Right atrium auricular region (tissue), 2 donors: ENCODE measurements at regions not wholly inside any gene's neighbourhood (a gene's known extent, or its start where the extent isn't known, plus 50 kb on each side); places are given as distances from the start of the nearest gene placed in this dataset.

Experiments used
- DNase-seq: peaks from one replicate; pipeline ENCODE4 v3.0.0-alpha.2; 2019; ENCODE audit warnings: low spot score
- H3K27ac ChIP-seq, 2 donors: fragments of 200-600 bp; sonication (generic); 1 replicate in 1 of 2; 2 replicates in 1 of 2; pipeline ENCODE4 v1.5.1; 2016 to 2019
- H3K27me3 ChIP-seq, 2 donors: fragments of 200-600 bp; sonication (generic); one replicate each; pipeline versions ENCODE4 v1.5.1 to v1.6.0; 2017 to 2019
- H3K36me3 ChIP-seq: fragments of 200-600 bp; sonication (generic); one replicate; pipeline ENCODE4 v1.5.1; 2016
- H3K4me1 ChIP-seq, 2 donors: fragments of 200-600 bp; sonication (generic); one replicate each; pipeline versions ENCODE4 v1.5.1 to v1.6.0; 2017 to 2019
- H3K4me3 ChIP-seq, 2 donors: fragments of 200-600 bp; sonication (generic); 1 replicate in 1 of 2; 2 replicates in 1 of 2; pipeline ENCODE4 v1.5.1; 2017 to 2019; ENCODE audit warnings: mild to moderate bottlenecking in 1 of 2, moderate library complexity in 1 of 2
- H3K9me3 ChIP-seq, 2 donors: fragments of 200-600 bp; sonication (generic); one replicate each; pipeline ENCODE4 v1.5.1; 2019
- CTCF ChIP-seq, 2 donors: fragments of 200-600 bp; sonication (generic); IDR thresholded peaks; one replicate each; pipeline ENCODE4 v1.5.1; 2019; ENCODE audit warnings: antibody characterized with exemption in 2 of 2

GRCh38 chr2:155157711-155158110 lies 459.2 kb downstream of the KCNJ3 start:
- DNase-seq, result no peak
- Histone ChIP-seq H3K4me1 (no peaks in the 10 kb centered on the region), H3K27me3 (no peaks in the 10 kb centered on the region), H3K9me3 (no peaks in the 10 kb centered on the region), H3K27ac (no peak overlapping the region), H3K36me3 (no peaks in the 10 kb centered on the region), H3K4me3 (no peak overlapping the region)
- no peak for TF ChIP-seq CTCF (IDR thresholded peaks at IDR 0.05)

GRCh38 chr2:155157065-155157464 lies 458.6 kb downstream of the KCNJ3 start:
- no peaks in the 10 kb centered on the region for H3K9me3 ChIP-seq

GRCh38 chr2:155151945-155152344 lies 453.4 kb downstream of the KCNJ3 start:
- DNase-seq, result no peak
- Histone ChIP-seq H3K4me3 (no peak overlapping the region), H3K9me3 (no peaks in the 10 kb centered on the region), H3K27ac (no peak overlapping the region), H3K4me1 (no peaks in the 10 kb centered on the region), H3K36me3 (no peaks in the 10 kb centered on the region), H3K27me3 (no peaks in the 10 kb centered on the region)
- no peak for TF ChIP-seq CTCF (IDR thresholded peaks at IDR 0.05)

More at GRCh38 chr2:155157065-155157464, 458.6 kb downstream of the KCNJ3 start:
- no peaks in the 10 kb centered on the region for H3K4me1 ChIP-seq
- H3K4me3 ChIP-seq, result no peak overlapping the region
- no peak for DNase-seq
- TF ChIP-seq CTCF (IDR thresholded peaks at IDR 0.05), result no peak
- no peak overlapping the region for H3K27ac ChIP-seq
- no peaks in the 10 kb centered on the region for H3K27me3 ChIP-seq
- no peaks in the 10 kb centered on the region for H3K36me3 ChIP-seq

- H3K36me3 ChIP-seq, result no peaks in the 10 kb centered on the region
- no peak overlapping the region for H3K27ac ChIP-seq
- H3K9me3 ChIP-seq, result no peaks in the 10 kb centered on the region
- H3K4me3 ChIP-seq, result no peak overlapping the region
- DNase-seq, result no peak
- H3K27me3 ChIP-seq, result no peaks in the 10 kb centered on the region
- no peak for TF ChIP-seq CTCF (IDR thresholded peaks at IDR 0.05)
- H3K4me1 ChIP-seq, result no peaks in the 10 kb centered on the region
Observed at GRCh38 chr2:155151472-155151871, 453.0 kb downstream of the KCNJ3 start.

- H3K27ac ChIP-seq, result no peak overlapping the region
- DNase-seq, result no peak
- TF ChIP-seq CTCF (IDR thresholded peaks at IDR 0.05), result no peak
- H3K4me3 ChIP-seq, result no peak overlapping the region
- H3K36me3 ChIP-seq, result no peaks in the 10 kb centered on the region
- no peaks in the 10 kb centered on the region for H3K27me3 ChIP-seq
- no peaks in the 10 kb centered on the region for H3K4me1 ChIP-seq
- no peaks in the 10 kb centered on the region for H3K9me3 ChIP-seq
Observed at GRCh38 chr2:155145758-155146229, 447.3 kb downstream of the KCNJ3 start.

- Histone ChIP-seq H3K4me1 (no peaks in the 10 kb centered on the region), H3K27ac (no peak overlapping the region), H3K9me3 (no peaks in the 10 kb centered on the region), H3K36me3 (no peaks in the 10 kb centered on the region), H3K4me3 (no peak overlapping the region), H3K27me3 (no peaks in the 10 kb centered on the region)
- TF ChIP-seq CTCF (IDR thresholded peaks at IDR 0.05), result no peak
- DNase-seq, result no peak
Observed at GRCh38 chr2:155141418-155141817, 442.9 kb downstream of the KCNJ3 start.
